BLaER1 treated with 17β-estradiol and CSF1 and Interleukin-3, amounts not matched to agents 10 nM and 100 nM (cell line): ENCODE measurements at regions not wholly inside any gene's neighbourhood (a gene's known extent, or its start where the extent isn't known, plus 50 kb on each side); places are given as distances from the start of the nearest gene placed in this dataset.
"Not testable (repeated sequence)": the region's sequence is repeated elsewhere in the genome, so short reads cannot be mapped to it uniquely, and the experiment has no call there.

Experiments used
- H3K27ac ChIP-seq, 11 experiments: shearing (Covaris generic); formaldehyde crosslinking; 2 replicates each; pipeline ENCODE4 v1.8.1; 2022
- H3K27me3 ChIP-seq, 11 experiments: shearing (Covaris generic); formaldehyde crosslinking; 2 replicates each; pipeline ENCODE4 v1.8.1; 2022
- H3K36me3 ChIP-seq, 11 experiments: shearing (Covaris generic); formaldehyde crosslinking; 2 replicates each; pipeline ENCODE4 v1.8.1; 2022
- H3K4me1 ChIP-seq, 10 experiments: shearing (Covaris generic); formaldehyde crosslinking; 2 replicates each; pipeline ENCODE4 v1.8.1; 2022
- H3K4me2 ChIP-seq, 11 experiments: shearing (Covaris generic); formaldehyde crosslinking; 2 replicates each; pipeline ENCODE4 v1.8.1; 2022
- H3K4me3 ChIP-seq, 10 experiments: shearing (Covaris generic); formaldehyde crosslinking; 2 replicates each; pipeline ENCODE4 v1.8.1; 2022
- H3K9ac ChIP-seq, 11 experiments: shearing (Covaris generic); formaldehyde crosslinking; 2 replicates each; pipeline ENCODE4 v1.8.1; 2022
- H3K9me3 ChIP-seq, 11 experiments: shearing (Covaris generic); formaldehyde crosslinking; replicated peaks in 1 of 11; 2 replicates each; pipeline ENCODE4 v1.8.1; 2022
- H4K20me1 ChIP-seq, 11 experiments: shearing (Covaris generic); formaldehyde crosslinking; 2 replicates each; pipeline ENCODE4 v1.8.1; 2022
- Cebpa-rat ChIP-seq, 11 experiments: shearing (Covaris generic); IDR thresholded peaks; 2 replicates each; pipeline ENCODE4 v1.8.1; 2022

DNA sequence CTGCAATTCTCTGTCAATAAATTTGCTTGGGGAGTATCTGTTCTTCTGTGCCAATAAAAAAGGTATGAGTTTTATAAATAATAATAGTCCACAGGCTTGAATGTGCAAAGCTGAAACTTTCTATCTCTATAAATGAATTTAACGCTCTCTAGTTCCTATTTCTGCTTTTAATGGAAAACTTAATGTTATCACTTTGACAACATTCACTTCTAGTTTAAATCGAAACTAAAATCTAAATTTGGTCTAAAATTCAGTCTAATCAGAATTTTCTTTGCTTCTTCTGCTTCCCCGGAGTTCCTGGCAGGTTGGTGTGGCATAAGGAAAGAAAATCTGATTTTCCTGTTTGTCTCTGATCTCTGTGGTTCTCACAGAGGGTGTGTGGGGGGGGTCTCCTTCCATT lies 450.1 kb upstream of the TBL1XR1 start:
- H3K4me3 ChIP-seq = peak overlapping the region in 8 of 10 experiments; percentile 8 to 36 (median 22); a peak in 7 of 20 replicates
- TF ChIP-seq Cebpa-rat (IDR thresholded peaks at IDR 0.05) = no peak
- H3K27me3 ChIP-seq = no peaks in the 10 kb centered on the region
- H3K36me3 ChIP-seq = peaks cover 0 to 5% (median 0%) of the 10 kb centered on the region in 11 experiments; a peak in 3 of 22 replicates
- H3K27ac ChIP-seq = peak overlapping the region in 10 of 11 experiments; percentile 7 to 77 (median 68); a peak in 20 of 22 replicates
- peak overlapping the region; percentile 65 to 82 (median 77) for H3K4me2 ChIP-seq
- peaks cover 31 to 65% (median 56%) of the 10 kb centered on the region in 10 experiments for H3K4me1 ChIP-seq
- H4K20me1 ChIP-seq = no peaks in the 10 kb centered on the region
- peak overlapping the region in 10 of 11 experiments; percentile 8 to 57 (median 48); a peak in 11 of 22 replicates for H3K9ac ChIP-seq
- peaks cover 0 to 37% (median 17%) of the 10 kb centered on the region in 11 experiments; a peak in 16 of 22 replicates for H3K9me3 ChIP-seq

DNA sequence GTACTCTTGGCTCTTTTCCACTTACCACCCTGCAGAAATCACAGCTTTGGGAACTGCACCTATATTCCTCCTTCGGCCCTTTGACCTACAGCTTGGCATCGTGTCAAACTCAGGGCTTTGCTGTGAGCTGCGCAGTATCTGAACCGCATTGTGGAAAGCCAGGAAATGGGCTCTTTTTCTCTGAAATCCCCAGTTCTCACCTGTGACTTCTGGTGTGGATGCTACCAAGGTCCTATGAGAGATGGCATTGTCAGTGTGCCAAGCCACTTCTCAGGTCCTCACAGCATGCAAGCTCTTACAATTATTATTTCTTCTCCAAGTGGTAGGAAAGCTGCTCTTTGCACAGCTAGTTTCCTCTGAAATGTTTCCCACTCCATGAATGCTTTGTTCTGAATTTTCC lies 450.6 kb upstream of the TBL1XR1 start:
- H3K27ac ChIP-seq = peak overlapping the region in 10 of 11 experiments; percentile 7 to 77 (median 68); a peak in 20 of 22 replicates
- peaks cover 0 to 9% (median 1%) of the 10 kb centered on the region in 11 experiments; a peak in 5 of 22 replicates for H3K36me3 ChIP-seq
- H4K20me1 ChIP-seq = no peaks in the 10 kb centered on the region
- peak overlapping the region in 6 of 10 experiments; percentile 15 to 36 (median 27); a peak in 6 of 20 replicates for H3K4me3 ChIP-seq
- no peaks in the 10 kb centered on the region for H3K27me3 ChIP-seq
- H3K9ac ChIP-seq = peak overlapping the region in 8 of 11 experiments; percentile 26 to 57 (median 50); a peak in 7 of 22 replicates
- peaks cover 25 to 60% (median 50%) of the 10 kb centered on the region in 10 experiments for H3K4me1 ChIP-seq
- H3K4me2 ChIP-seq = peak overlapping the region; percentile 65 to 82 (median 77)
- no peak for TF ChIP-seq Cebpa-rat (IDR thresholded peaks at IDR 0.05)
- peaks cover 4 to 42% (median 22%) of the 10 kb centered on the region in 11 experiments; a peak in 19 of 22 replicates for H3K9me3 ChIP-seq

DNA sequence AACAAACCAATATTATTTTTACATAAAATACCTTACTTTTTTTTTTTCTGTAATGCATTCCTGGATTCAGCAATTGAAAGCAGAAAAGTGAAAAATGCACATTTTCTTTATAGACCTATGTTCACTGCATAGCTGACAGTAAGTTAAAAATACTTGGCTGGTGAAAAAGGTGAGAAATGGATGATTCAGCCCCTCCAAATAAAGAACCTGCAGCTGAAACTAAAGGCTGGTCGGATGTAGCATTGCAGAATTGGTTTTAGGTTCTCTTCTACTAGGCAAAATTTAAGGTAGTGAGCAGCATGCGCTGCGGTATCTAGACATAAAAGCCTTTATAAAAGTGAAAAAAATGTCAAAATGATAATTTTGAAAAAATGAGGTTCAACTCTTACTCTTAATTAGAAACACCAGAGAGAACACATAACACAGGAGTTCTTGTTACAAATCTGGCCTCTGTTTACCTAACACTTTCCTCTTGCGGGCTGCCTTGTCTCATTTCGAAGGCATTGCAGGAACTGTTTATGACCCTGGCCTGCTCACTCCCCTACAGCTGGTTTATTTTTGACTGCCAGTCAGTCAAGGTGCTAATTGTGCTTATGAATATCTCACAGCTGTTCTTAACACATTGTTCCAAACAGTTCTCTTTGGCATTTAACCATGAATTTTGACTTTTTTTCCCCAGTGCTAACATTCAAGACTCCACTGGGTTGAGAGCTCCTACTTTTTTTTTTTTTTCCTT lies 455.4 kb upstream of the TBL1XR1 start:
- Histone ChIP-seq H3K36me3 (peaks cover 0 to 32% (median 11%) of the 10 kb centered on the region in 11 experiments; a peak in 9 of 22 replicates), H3K27ac (no peak overlapping the region), H3K4me2 (no peak overlapping the region), H3K9me3 (peaks cover 23 to 84% (median 63%) of the 10 kb centered on the region in 11 experiments), H4K20me1 (no peaks in the 10 kb centered on the region), H3K4me1 (peaks cover 3 to 15% (median 9%) of the 10 kb centered on the region in 10 experiments), H3K9ac (no peak overlapping the region), H3K27me3 (no peaks in the 10 kb centered on the region), H3K4me3 (no peak overlapping the region)
- no peak for TF ChIP-seq Cebpa-rat (IDR thresholded peaks at IDR 0.05)

DNA sequence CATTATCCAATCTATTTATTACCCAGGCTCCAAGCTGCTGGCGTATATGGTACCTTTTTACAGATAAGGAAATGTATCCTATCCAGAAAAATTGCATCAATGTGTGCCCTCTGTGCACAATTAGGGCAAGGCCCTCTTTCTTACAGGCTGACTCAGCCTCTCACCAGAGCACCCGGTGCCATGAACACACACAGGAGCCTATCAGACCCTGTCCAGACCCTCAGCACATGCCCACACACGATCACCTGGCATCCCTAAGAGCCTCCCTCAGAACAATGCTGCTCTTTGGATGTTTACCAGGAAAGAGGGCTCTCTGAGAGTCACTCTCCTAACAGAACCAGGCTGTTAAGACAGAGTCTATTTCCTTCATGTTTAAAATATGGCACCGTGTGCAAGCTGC lies 460.0 kb upstream of the TBL1XR1 start:
- no peaks in the 10 kb centered on the region for H3K27me3 ChIP-seq
- no peak overlapping the region for H3K4me2 ChIP-seq
- no peak overlapping the region for H3K9ac ChIP-seq
- H4K20me1 ChIP-seq = no peaks in the 10 kb centered on the region
- H3K4me3 ChIP-seq = no peak overlapping the region
- no peak for TF ChIP-seq Cebpa-rat (IDR thresholded peaks at IDR 0.05)
- H3K36me3 ChIP-seq = peaks cover 0 to 34% (median 11%) of the 10 kb centered on the region in 11 experiments; a peak in 9 of 22 replicates
- peaks cover 0 to 6% (median 0%) of the 10 kb centered on the region in 10 experiments; a peak in 1 of 20 replicates for H3K4me1 ChIP-seq
- H3K27ac ChIP-seq = no peak overlapping the region
- peaks cover 23 to 73% (median 59%) of the 10 kb centered on the region in 11 experiments for H3K9me3 ChIP-seq

DNA sequence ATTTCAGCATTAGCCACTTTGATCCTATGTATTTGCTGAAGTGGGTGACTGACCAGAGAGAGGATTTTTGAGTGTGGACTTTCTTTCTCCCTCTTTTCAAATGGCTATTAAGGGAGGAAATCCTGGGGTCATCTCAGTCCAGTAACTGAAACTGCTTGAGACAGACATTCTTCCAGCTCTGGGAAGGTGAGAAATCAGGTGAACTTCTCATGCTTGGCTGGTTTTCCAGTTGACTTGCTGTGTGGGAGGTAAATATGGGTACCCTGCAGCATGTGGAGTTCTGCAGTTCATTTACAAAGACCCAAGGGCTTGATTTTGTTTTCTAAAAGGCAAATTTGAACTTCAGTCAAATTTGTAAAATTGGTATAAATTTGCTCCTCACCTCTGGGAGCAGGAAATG lies 461.1 kb upstream of the TBL1XR1 start:
- peaks cover 0 to 6% (median 0%) of the 10 kb centered on the region in 10 experiments; a peak in 1 of 20 replicates for H3K4me1 ChIP-seq
- no peaks in the 10 kb centered on the region for H3K27me3 ChIP-seq
- H3K9ac ChIP-seq = no peak overlapping the region
- H4K20me1 ChIP-seq = no peaks in the 10 kb centered on the region
- no peak overlapping the region for H3K4me2 ChIP-seq
- peaks cover 0 to 23% (median 10%) of the 10 kb centered on the region in 11 experiments; a peak in 9 of 22 replicates for H3K36me3 ChIP-seq
- peaks cover 14 to 62% (median 48%) of the 10 kb centered on the region in 11 experiments for H3K9me3 ChIP-seq
- no peak overlapping the region for H3K4me3 ChIP-seq
- H3K27ac ChIP-seq = no peak overlapping the region
- TF ChIP-seq Cebpa-rat (IDR thresholded peaks at IDR 0.05) = no peak

DNA sequence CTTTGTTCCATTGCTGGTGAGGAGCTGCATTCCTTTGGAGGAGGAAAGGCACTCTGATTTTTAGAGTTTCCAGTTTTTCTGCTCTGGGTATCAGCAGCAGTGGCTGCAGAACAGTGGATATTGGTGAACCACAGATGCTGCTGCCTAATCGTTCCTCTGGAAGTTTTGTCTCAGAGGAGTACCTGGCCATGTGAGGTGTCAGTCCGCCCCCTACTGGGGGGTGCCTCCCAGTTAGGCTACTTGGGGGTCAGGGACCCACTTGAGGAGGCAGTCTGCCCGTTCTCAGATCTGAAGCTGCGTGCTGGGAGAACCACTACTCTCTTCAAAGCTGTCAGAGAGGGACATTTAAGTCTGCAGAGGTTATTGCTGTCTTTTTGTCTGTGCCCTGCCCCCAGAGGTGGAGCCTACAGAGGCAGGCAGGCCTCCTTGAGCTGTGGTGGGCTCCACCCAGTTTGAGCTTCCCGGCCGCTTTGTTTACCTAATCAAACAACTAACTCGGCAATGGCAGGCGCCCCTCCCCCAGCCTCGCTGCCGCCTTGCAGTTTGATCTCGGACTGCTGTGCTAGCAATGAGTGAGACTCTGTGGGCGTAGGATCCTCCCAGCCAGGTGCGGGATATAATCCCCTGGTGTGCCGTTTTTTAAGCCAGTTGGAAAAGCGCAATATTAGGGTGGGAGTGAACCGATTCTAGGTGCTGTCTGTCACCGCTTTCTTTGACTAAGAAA lies 467.3 kb upstream of the TBL1XR1 start:
- H3K4me2 ChIP-seq, H3K4me3 ChIP-seq, H3K4me1 ChIP-seq, H3K36me3 ChIP-seq, H4K20me1 ChIP-seq, H3K27me3 ChIP-seq, H3K27ac ChIP-seq, H3K9ac ChIP-seq: not testable (repeated sequence)
- peaks cover 9 to 34% (median 23%) of the 10 kb centered on the region in 11 experiments; a peak in 19 of 22 replicates for H3K9me3 ChIP-seq

DNA sequence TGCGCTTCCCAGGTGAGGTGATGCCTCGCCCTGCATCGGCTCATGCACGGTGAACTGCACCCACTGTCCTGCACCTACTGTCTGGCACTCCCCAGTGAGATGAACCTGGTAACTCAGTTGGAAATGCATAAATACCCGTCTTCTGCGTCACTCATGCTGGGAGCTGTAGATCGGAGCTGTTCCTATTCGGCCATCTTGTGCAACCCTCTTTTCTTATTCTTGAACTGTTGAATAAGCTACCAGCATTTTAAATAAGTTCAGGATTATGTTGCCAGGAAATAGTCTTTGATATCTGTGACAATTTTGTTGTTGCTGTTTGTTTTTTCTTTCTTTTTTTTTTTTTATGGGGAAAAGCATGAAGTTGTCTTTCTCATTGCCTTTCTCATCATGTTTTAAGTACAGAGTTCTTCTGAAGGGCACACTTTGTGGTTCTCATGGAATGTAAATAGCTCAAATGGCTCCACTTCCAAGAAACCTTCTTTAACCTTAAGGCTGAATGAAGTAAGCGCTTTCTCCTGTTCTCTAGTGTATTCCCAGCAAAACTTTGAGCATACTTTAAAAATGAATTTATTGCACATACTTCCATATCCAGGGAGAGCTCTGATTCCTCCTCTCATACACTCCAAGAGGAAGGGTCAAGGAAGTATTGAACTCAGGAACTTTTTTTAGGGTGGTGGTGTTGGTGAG lies 468.0 kb upstream of the TBL1XR1 start:
- Histone ChIP-seq H3K4me3 (no peak overlapping the region), H3K4me2 (no peak overlapping the region), H3K27me3 (no peaks in the 10 kb centered on the region), H4K20me1 (no peaks in the 10 kb centered on the region), H3K9me3 (peaks cover 9 to 37% (median 23%) of the 10 kb centered on the region in 11 experiments; a peak in 19 of 22 replicates), H3K9ac (no peak overlapping the region), H3K36me3 (no peaks in the 10 kb centered on the region), H3K27ac (no peak overlapping the region), H3K4me1 (no peaks in the 10 kb centered on the region)
- no peak for TF ChIP-seq Cebpa-rat (IDR thresholded peaks at IDR 0.05)

DNA sequence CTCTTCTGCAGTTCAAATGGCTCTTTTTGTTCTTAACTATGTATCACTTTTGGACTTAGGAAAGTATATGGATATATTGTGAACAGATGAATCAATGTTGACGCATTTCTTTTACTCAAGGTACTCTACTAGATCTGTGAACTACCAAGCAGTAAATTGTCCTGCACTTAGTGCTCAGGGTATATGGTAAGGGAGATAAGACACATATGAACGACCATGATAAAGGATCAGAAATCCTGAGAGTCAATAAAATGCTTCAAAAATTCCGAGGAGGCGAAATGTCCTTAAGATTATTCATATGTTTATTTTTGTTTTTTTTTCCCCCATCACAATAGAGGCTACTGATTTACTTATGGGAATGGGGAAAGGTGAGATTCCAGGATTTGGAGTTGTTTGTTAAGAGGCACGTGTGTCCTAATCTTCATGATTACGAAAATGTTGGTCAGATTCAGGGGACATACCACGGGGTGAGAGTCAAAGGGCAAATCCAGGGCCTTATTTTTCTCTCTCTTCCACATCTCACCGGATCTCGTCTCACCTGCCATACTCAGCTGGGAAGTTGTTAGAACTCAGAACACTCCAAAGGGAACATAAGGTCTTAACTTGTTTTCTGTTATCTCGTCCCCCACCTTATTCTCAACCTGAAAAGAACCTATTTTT lies 475.1 kb upstream of the TBL1XR1 start:
- Histone ChIP-seq H3K4me1 (peaks cover 14 to 37% (median 24%) of the 10 kb centered on the region in 10 experiments), H3K27ac (no peak overlapping the region), H3K27me3 (no peaks in the 10 kb centered on the region), H3K9ac (no peak overlapping the region), H3K36me3 (peaks cover 0 to 14% (median 0%) of the 10 kb centered on the region in 11 experiments; a peak in 5 of 22 replicates), H3K4me2 (no peak overlapping the region), H3K9me3 (peaks cover 0 to 58% (median 48%) of the 10 kb centered on the region in 11 experiments; a peak in 19 of 22 replicates), H3K4me3 (no peak overlapping the region), H4K20me1 (no peaks in the 10 kb centered on the region)
- no peak for TF ChIP-seq Cebpa-rat (IDR thresholded peaks at IDR 0.05)
